H9 (cell line): ENCODE measurements at regions not wholly inside any gene's neighbourhood (a gene's known extent, or its start where the extent isn't known, plus 50 kb on each side); places are given as distances from the start of the nearest gene placed in this dataset.

ENCODE experiments used
- DNase-seq: peaks from one replicate; pipeline ENCODE4 v3.0.0-alpha.2; 2017
- H2AFZ ChIP-seq: one replicate; pipeline ENCODE4 v1.6.1; 2013; ENCODE audit warnings: mild to moderate bottlenecking, low read length, control low read depth, moderate library complexity
- H2AK5ac ChIP-seq: 2 replicates; pipeline ENCODE4 v1.6.1; 2013; ENCODE audit warnings: low read length, control low read depth, mixed read lengths; ENCODE audit not compliant: insufficient read length
- H2BK120ac ChIP-seq: one replicate; pipeline ENCODE4 v1.6.1; 2013; ENCODE audit warnings: low read depth, mild to moderate bottlenecking, low read length, control low read depth, inconsistent platforms; ENCODE audit not compliant: poor library complexity, severe bottlenecking
- H2BK12ac ChIP-seq: 2 replicates; pipeline ENCODE4 v1.6.1; 2013; ENCODE audit warnings: low read length, control low read depth, mixed read lengths, low read depth; ENCODE audit not compliant: insufficient read length
- H2BK15ac ChIP-seq: 2 replicates; pipeline ENCODE4 v1.6.1; 2013; ENCODE audit warnings: low read depth, low read length, control low read depth
- H2BK20ac ChIP-seq: one replicate; pipeline ENCODE4 v1.6.1; 2013; ENCODE audit warnings: low read depth, mild to moderate bottlenecking, low read length, control low read depth, inconsistent platforms; ENCODE audit not compliant: poor library complexity, severe bottlenecking
- H2BK5ac ChIP-seq: 2 replicates; pipeline ENCODE4 v1.6.1; 2013; ENCODE audit warnings: low read length, control low read depth, mixed read lengths; ENCODE audit not compliant: insufficient read length
- H3K14ac ChIP-seq: 2 replicates; pipeline ENCODE4 v1.6.1; 2013; ENCODE audit warnings: low read length, control low read depth; ENCODE audit not compliant: insufficient read depth
- H3K18ac ChIP-seq: 2 replicates; pipeline ENCODE4 v1.6.1; 2013; ENCODE audit warnings: low read depth, mild to moderate bottlenecking, mixed read lengths, low read length, control low read depth; ENCODE audit not compliant: insufficient read length
- H3K23ac ChIP-seq: 2 replicates; pipeline ENCODE4 v1.6.1; 2013; ENCODE audit warnings: low read length, control low read depth, mixed read lengths, low read depth; ENCODE audit not compliant: insufficient read length
- H3K23me2 ChIP-seq: 2 replicates; pipeline ENCODE4 v1.6.1; 2013; ENCODE audit warnings: low read depth, mild to moderate bottlenecking, mixed read lengths, low read length, control low read depth; ENCODE audit not compliant: insufficient read length, poor library complexity, severe bottlenecking
- H3K27ac ChIP-seq: 2 replicates; pipeline ENCODE4 v1.5.1; 2013; ENCODE audit warnings: low read length, control low read depth, mixed read lengths, low read depth; ENCODE audit not compliant: insufficient read length
- H3K27me3 ChIP-seq: 2 replicates; pipeline ENCODE4 v1.6.1; 2013; ENCODE audit warnings: low read length, control low read depth, inconsistent platforms; ENCODE audit not compliant: insufficient read depth
- H3K4ac ChIP-seq: 2 replicates; pipeline ENCODE4 v1.6.1; 2013; ENCODE audit warnings: low read depth, mild to moderate bottlenecking, control low read depth, inconsistent platforms, low read length, moderate library complexity
- H3K4me1 ChIP-seq: 2 replicates; pipeline ENCODE4 v1.6.1; 2013; ENCODE audit warnings: low read length, control low read depth, inconsistent platforms; ENCODE audit not compliant: insufficient read depth
- H3K4me2 ChIP-seq: 2 replicates; pipeline ENCODE4 v1.6.1; 2013; ENCODE audit warnings: low read length, control low read depth, mixed read lengths; ENCODE audit not compliant: insufficient read length, insufficient read depth
- H3K56ac ChIP-seq: 2 replicates; pipeline ENCODE4 v1.6.1; 2013; ENCODE audit warnings: low read depth, mild to moderate bottlenecking, mixed read lengths, low read length, control low read depth; ENCODE audit not compliant: insufficient read length
- H3K79me1 ChIP-seq: 2 replicates; pipeline ENCODE4 v1.6.1; 2013; ENCODE audit warnings: low read depth, mild to moderate bottlenecking, moderate library complexity, low read length, control low read depth, inconsistent platforms; ENCODE audit not compliant: insufficient read depth, poor library complexity, severe bottlenecking
- H3K79me2 ChIP-seq: 2 replicates; pipeline ENCODE4 v1.6.1; 2013; ENCODE audit warnings: low read length, control low read depth, inconsistent platforms; ENCODE audit not compliant: insufficient read depth
- H3K9ac ChIP-seq: 2 replicates; pipeline ENCODE4 v1.6.1; 2013; ENCODE audit warnings: low read length, control low read depth, mixed read lengths; ENCODE audit not compliant: insufficient read length; ENCODE audit errors: extremely low read depth
- H3K9me3 ChIP-seq: one replicate; pipeline ENCODE4 v1.6.1; 2013; ENCODE audit warnings: low read depth, low read length, inconsistent platforms; ENCODE audit not compliant: control insufficient read depth
- H3T11ph ChIP-seq: one replicate; pipeline ENCODE4 v1.6.1; 2013; ENCODE audit warnings: mild to moderate bottlenecking, low read length, control low read depth, inconsistent platforms
- H4K20me1 ChIP-seq: one replicate; pipeline ENCODE4 v1.6.1; 2013; ENCODE audit not compliant: control insufficient read depth, insufficient read length, insufficient read depth
- H4K5ac ChIP-seq: 2 replicates; pipeline ENCODE4 v1.6.1; 2013; ENCODE audit warnings: low read depth, mild to moderate bottlenecking, mixed read lengths, low read length, control low read depth; ENCODE audit not compliant: insufficient read length
- H4K8ac ChIP-seq: replicated peaks from 2 replicates; pipeline ENCODE4 v1.6.1; 2013; ENCODE audit warnings: low read length, control low read depth, mixed read lengths, low read depth; ENCODE audit not compliant: insufficient read length
- H4K91ac ChIP-seq: 2 replicates; pipeline ENCODE4 v1.6.1; 2013; ENCODE audit warnings: low read depth, mild to moderate bottlenecking, moderate library complexity, mixed read lengths, low read length, control low read depth; ENCODE audit not compliant: insufficient read length
- H3K27ac Mint-ChIP-seq, 3 experiments: 2 replicates in 2 of 3; 3 replicates in 1 of 3; pipeline ENCODE4 v1.8.0; 2020 to 2021; ENCODE audit warnings: mixed read lengths in 3 of 3, mild to moderate bottlenecking in 1 of 3, moderate library complexity in 1 of 3
- H3K27me3 Mint-ChIP-seq: 2 replicates; pipeline ENCODE4 v1.8.0; 2021; ENCODE audit warnings: low read depth, mild to moderate bottlenecking, moderate library complexity, mixed read lengths
- H3K36me3 Mint-ChIP-seq, 3 experiments: 2 replicates in 2 of 3; 3 replicates in 1 of 3; pipeline ENCODE4 v1.8.0; 2020 to 2021; ENCODE audit warnings: low read depth in 3 of 3, mixed read lengths in 3 of 3; ENCODE audit not compliant: insufficient read depth in 1 of 3
- H3K4me1 Mint-ChIP-seq, 2 experiments: 2 replicates each; pipeline ENCODE4 v1.8.0; 2020; ENCODE audit warnings: mixed read lengths in 2 of 2
- H3K4me3 Mint-ChIP-seq, 2 experiments: 2 replicates in 1 of 2; 3 replicates in 1 of 2; pipeline ENCODE4 v1.8.0; 2020 to 2021; ENCODE audit warnings: mild to moderate bottlenecking in 2 of 2, mixed read lengths in 2 of 2, moderate library complexity in 1 of 2
- H3K9me3 Mint-ChIP-seq, 2 experiments: 2 replicates in 1 of 2; 3 replicates in 1 of 2; pipeline ENCODE4 v1.8.0; 2020; ENCODE audit warnings: mild to moderate bottlenecking in 2 of 2, mixed read lengths in 2 of 2, moderate library complexity in 1 of 2
- WGBS: extraction: QIAGEN DNeasy Blood & Tissue Kit; methylation state at CpG from one replicate; pipeline ENCODE4 v1.1.7; 2013; ENCODE audit warnings: missing lambda C conversion rate, low lambda C conversion rate, mixed read lengths; ENCODE audit not compliant: insufficient read length; ENCODE audit errors: extremely low coverage; 5-methylcytosine and 5-hydroxymethylcytosine counted together
- TF ChIP-seq, protein P1 (sequence below): fragments of 200-600 bp; sonication (generic); conservative IDR thresholded peaks from 3 replicates; pipeline ENCODE4 v1.8.0; 2021; ENCODE audit warnings: antibody characterized with exemption, mild to moderate bottlenecking

GRCh38 chr3:4234889-4235288 is 68.3 kb upstream of the SETMAR start:
- Histone ChIP-seq H3K18ac (no peak overlapping the region), H3K79me1 (no peaks in the 10 kb centered on the region), H3K4me2 (no peak overlapping the region), H3K56ac (no peak overlapping the region), H2AFZ (no peak overlapping the region), H3K4ac (no peak overlapping the region), H3K9ac (no peak overlapping the region), H3K23me2 (no peaks in the 10 kb centered on the region), H2BK15ac (no peak overlapping the region), H3T11ph (no peak overlapping the region), H2AK5ac (no peak overlapping the region), H3K9me3 (no peaks in the 10 kb centered on the region), H2BK5ac (no peak overlapping the region), H4K5ac (no peak overlapping the region), H2BK20ac (no peak overlapping the region), H3K27me3 (peaks cover 8% of the 10 kb centered on the region; the same call in 1 of the 2 replicates), H3K23ac (no peak overlapping the region), H4K20me1 (no peaks in the 10 kb centered on the region), H3K27ac (no peak overlapping the region), H2BK12ac (no peak overlapping the region), H4K91ac (no peak overlapping the region), H2BK120ac (no peak overlapping the region), H4K8ac (no peak overlapping the region), H3K14ac (no peak overlapping the region), H3K4me1 (no peaks in the 10 kb centered on the region), H3K79me2 (no peaks in the 10 kb centered on the region)
- H3K9me3 Mint-ChIP-seq: peaks cover 9 to 11% of the 10 kb centered on the region in 2 experiments; a peak in 3 of 5 replicates
- peaks cover 28 to 34% of the 10 kb centered on the region in 2 experiments for H3K4me1 Mint-ChIP-seq
- no peak for DNase-seq
- H3K4me3 Mint-ChIP-seq: no peak overlapping the region
- H3K27ac Mint-ChIP-seq: no peak overlapping the region
- WGBS: no CpG with 5 or more reads among the region's 2 CpGs
- peaks cover 67% of the 10 kb centered on the region for H3K27me3 Mint-ChIP-seq
- TF ChIP-seq, protein P1, sequence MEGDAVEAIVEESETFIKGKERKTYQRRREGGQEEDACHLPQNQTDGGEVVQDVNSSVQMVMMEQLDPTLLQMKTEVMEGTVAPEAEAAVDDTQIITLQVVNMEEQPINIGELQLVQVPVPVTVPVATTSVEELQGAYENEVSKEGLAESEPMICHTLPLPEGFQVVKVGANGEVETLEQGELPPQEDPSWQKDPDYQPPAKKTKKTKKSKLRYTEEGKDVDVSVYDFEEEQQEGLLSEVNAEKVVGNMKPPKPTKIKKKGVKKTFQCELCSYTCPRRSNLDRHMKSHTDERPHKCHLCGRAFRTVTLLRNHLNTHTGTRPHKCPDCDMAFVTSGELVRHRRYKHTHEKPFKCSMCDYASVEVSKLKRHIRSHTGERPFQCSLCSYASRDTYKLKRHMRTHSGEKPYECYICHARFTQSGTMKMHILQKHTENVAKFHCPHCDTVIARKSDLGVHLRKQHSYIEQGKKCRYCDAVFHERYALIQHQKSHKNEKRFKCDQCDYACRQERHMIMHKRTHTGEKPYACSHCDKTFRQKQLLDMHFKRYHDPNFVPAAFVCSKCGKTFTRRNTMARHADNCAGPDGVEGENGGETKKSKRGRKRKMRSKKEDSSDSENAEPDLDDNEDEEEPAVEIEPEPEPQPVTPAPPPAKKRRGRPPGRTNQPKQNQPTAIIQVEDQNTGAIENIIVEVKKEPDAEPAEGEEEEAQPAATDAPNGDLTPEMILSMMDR: no peak
- peaks cover 0 to 6% (median 0%) of the 10 kb centered on the region in 3 experiments; a peak in 2 of 7 replicates for H3K36me3 Mint-ChIP-seq
